ENCODE measurements at regions not wholly inside any gene's neighbourhood (a gene's known extent, or its start where the extent isn't known, plus 50 kb on each side); places are given as distances from the start of the nearest gene placed in this dataset.
"Not testable (repeated sequence)": the region's sequence is repeated elsewhere in the genome, so short reads cannot be mapped to it uniquely, and the experiment has no call there.

DNA sequence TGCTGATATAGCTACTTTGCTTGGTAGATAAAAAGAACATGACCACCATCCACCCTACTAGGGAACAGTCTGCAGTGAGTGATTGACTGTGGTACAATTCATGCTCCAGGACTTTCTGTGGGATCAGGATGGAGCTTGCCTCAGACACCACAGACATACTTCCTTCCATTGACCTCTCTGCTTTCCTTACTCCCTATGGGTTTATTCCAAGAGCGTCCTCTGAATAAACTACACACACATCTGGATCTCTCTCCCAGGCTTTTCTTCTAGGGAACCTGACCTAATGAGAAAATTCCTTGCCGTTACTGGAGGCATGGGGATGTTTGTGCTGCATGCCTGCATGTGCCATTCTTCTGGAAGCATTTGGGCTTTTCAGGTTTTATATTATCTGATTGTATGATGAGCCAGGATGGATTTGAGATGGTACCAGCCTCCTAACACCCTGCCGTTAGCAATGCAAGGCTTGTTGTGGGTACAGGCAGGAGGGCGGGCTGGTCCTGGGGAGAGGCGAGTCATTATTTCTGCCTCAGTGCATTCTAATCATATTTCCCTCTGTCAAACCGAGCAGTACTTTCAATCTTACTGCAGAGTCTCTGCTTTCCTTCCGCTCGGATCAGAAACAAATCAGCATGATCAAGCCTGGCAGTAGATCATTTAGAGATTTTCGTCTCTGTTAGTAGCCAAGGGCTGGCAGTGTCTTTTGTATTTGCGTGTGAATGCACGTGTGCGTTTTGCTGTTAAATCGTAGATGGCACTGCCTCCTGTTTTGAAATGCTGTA is 279.2 kb downstream of the PDCD6IP start:
- H3K27ac ChIP-seq = no peak overlapping the region

DNA sequence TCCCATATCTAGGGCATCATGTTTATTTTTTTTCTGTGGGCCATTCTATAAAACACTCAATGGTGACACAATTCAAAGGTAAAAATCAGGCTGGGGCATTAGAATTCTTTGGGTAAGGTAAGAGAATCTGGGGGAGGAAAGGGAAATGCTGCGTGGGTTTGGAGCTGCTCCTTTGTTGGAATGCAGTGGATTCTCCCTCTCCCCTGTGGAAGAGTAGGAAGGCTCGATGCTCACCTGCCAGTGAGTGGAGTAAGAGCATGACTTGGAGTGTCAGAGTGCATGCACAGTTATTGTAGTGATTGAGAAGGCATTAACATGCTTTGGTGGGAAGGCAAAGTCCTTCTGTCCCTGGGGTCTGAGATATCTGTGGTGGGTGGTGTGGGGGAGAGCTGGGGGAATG is 280.0 kb downstream of the PDCD6IP start:
- H3K27ac ChIP-seq = no peak overlapping the region
- TF ChIP-seq, protein P1, sequence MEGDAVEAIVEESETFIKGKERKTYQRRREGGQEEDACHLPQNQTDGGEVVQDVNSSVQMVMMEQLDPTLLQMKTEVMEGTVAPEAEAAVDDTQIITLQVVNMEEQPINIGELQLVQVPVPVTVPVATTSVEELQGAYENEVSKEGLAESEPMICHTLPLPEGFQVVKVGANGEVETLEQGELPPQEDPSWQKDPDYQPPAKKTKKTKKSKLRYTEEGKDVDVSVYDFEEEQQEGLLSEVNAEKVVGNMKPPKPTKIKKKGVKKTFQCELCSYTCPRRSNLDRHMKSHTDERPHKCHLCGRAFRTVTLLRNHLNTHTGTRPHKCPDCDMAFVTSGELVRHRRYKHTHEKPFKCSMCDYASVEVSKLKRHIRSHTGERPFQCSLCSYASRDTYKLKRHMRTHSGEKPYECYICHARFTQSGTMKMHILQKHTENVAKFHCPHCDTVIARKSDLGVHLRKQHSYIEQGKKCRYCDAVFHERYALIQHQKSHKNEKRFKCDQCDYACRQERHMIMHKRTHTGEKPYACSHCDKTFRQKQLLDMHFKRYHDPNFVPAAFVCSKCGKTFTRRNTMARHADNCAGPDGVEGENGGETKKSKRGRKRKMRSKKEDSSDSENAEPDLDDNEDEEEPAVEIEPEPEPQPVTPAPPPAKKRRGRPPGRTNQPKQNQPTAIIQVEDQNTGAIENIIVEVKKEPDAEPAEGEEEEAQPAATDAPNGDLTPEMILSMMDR (conservative IDR thresholded peaks at IDR 0.05) = no peak
- TF ChIP-seq ZFX (IDR thresholded peaks at IDR 0.05) = no peak

More for the DNA sequence above, 279.2 kb downstream of the PDCD6IP start:
- no peak for TF ChIP-seq ZFX (IDR thresholded peaks at IDR 0.05)
- TF ChIP-seq, protein P1 (conservative IDR thresholded peaks at IDR 0.05) = no peak

- not testable (repeated sequence) for H3K27ac ChIP-seq
Measured at GRCh38 chr3:34079849-34080248, 281.4 kb downstream of the PDCD6IP start.

GRCh38 chr3:34090379-34090778 is 291.9 kb downstream of the PDCD6IP start:
- H3K27ac ChIP-seq = not testable (repeated sequence)

DNA sequence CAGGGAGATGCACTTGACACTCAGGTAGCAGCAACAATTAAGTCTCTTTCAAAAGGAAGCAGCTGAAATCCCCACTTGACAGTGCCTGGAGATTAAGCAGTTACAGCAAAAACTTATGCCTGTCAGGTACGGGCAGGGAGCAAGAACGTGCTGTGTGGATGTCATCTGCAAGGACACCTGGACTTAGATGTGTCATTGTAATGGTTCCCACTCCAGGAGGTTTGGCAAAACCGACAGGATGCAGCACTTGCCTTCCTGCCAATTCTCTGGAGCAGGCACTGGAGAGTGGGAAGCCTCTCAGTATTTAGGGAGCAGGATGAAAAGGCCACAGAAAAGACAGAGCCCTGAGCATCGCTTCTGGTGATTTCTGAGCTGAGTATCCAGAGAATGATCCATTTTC is 292.4 kb downstream of the PDCD6IP start:
- TF ChIP-seq, protein P1 (conservative IDR thresholded peaks at IDR 0.05) = no peak
- TF ChIP-seq ZFX (IDR thresholded peaks at IDR 0.05) = no peak
- H3K27ac ChIP-seq = no peak overlapping the region

DNA sequence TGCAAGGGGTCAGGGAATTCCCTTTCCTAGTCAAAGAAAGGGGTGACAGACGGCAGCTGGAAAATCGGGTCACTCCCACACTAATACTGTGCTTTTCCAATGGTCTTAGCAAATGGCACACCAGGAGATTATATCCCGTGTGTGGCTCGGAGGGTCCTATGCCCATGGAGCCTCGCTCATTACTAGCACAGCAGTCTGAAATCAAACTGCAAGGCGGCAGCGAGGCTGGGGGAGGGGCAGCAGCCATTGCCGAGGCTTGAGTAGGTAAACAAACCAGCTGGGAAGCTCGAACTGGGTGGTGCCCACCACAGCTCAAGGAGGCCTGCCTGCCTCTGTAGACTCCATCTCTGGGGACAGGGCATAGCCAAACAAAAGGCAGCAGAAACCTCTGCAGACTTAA is 295.9 kb downstream of the PDCD6IP start:
- not testable (repeated sequence) for H3K27ac ChIP-seq

- H3K27ac ChIP-seq = no peak overlapping the region
- TF ChIP-seq, protein P1 (conservative IDR thresholded peaks at IDR 0.05) = no peak
- TF ChIP-seq ZFX (IDR thresholded peaks at IDR 0.05) = no peak
Measured at GRCh38 chr3:34102288-34102687, 303.9 kb downstream of the PDCD6IP start.

GRCh38 chr3:34106379-34106778 is 307.9 kb downstream of the PDCD6IP start:
- TF ChIP-seq, protein P1 (conservative IDR thresholded peaks at IDR 0.05) = no peak
- TF ChIP-seq ZFX (IDR thresholded peaks at IDR 0.05) = no peak
- H3K27ac ChIP-seq = no peak overlapping the region

DNA sequence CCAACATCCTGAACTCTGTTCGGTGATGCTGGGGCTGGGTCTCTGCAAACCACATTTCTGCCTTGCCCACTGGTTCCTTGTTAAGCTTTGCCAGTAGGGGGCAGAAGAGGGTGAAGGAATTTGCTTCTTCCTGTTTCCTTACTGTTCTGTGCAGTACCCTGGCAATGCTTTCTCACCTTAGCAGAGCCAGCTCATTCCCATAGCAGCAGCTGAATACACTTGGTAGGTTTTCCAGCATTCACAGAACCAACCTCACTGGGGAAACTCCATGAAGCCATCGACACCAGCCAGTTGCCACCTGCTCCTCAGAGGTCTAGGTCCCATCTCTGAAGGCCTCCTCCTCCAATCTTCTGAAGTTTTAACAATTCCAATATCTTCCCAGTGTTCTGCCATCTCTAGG is 308.4 kb downstream of the PDCD6IP start:
- H3K27ac ChIP-seq = no peak overlapping the region
- no peak for TF ChIP-seq ZFX (IDR thresholded peaks at IDR 0.05)
- TF ChIP-seq, protein P1 (conservative IDR thresholded peaks at IDR 0.05) = peak; percentile 76
